ENCODE measurements at regions not wholly inside any gene's neighbourhood (a gene's known extent, or its start where the extent isn't known, plus 50 kb on each side); places are given as distances from the start of the nearest gene placed in this dataset.

- no peak for DNase-seq (ENCODE audit: low spot score)
Measured at GRCh38 chr6:92635553-92636153, 783.7 kb downstream of the EPHA7 start.

- DNase-seq (ENCODE audit: low spot score), result no peak
Measured at GRCh38 chr6:92634561-92634960, 784.8 kb downstream of the EPHA7 start.

GRCh38 chr6:92623431-92623830 is 795.9 kb downstream of the EPHA7 start:
- no peak for DNase-seq (ENCODE audit: low spot score)

- no peak for DNase-seq (ENCODE audit: low spot score)
Measured at GRCh38 chr6:92617721-92618120, 801.6 kb downstream of the EPHA7 start.

- no peak for DNase-seq (ENCODE audit: low spot score)
Measured at GRCh38 chr6:92608751-92609150, 810.6 kb downstream of the EPHA7 start.

GRCh38 chr6:92593201-92593600 is 826.2 kb downstream of the EPHA7 start:
- no peak for DNase-seq (ENCODE audit: low spot score)

- DNase-seq (ENCODE audit: low spot score), result no peak
Measured at GRCh38 chr6:92589996-92590395, 829.4 kb downstream of the EPHA7 start.

GRCh38 chr6:92588148-92588547 is 831.2 kb downstream of the EPHA7 start:
- no peak for DNase-seq (ENCODE audit: low spot score)

GRCh38 chr6:92587525-92587924 is 831.8 kb downstream of the EPHA7 start:
- no peak for DNase-seq (ENCODE audit: low spot score)

GRCh38 chr6:92586236-92586977 is 833.0 kb downstream of the EPHA7 start:
- no peak for DNase-seq (ENCODE audit: low spot score)

GRCh38 chr6:92582211-92582610 is 837.1 kb downstream of the EPHA7 start:
- DNase-seq (ENCODE audit: low spot score), result no peak

- no peak for DNase-seq (ENCODE audit: low spot score)
Measured at GRCh38 chr6:92577077-92577719, 842.2 kb downstream of the EPHA7 start.

- no peak for DNase-seq (ENCODE audit: low spot score)
Measured at GRCh38 chr6:92568541-92568940, 850.8 kb downstream of the EPHA7 start.

GRCh38 chr6:92566632-92567031 is 852.7 kb downstream of the EPHA7 start:
- DNase-seq (ENCODE audit: low spot score), result no peak

GRCh38 chr6:92564376-92564775 is 855.0 kb downstream of the EPHA7 start:
- no peak for DNase-seq (ENCODE audit: low spot score)

- no peak for DNase-seq (ENCODE audit: low spot score)
Measured at GRCh38 chr6:92559611-92560010, 859.7 kb downstream of the EPHA7 start.

- DNase-seq (ENCODE audit: low spot score), result no peak
Measured at GRCh38 chr6:92559003-92559402, 860.4 kb downstream of the EPHA7 start.

- no peak for DNase-seq (ENCODE audit: low spot score)
Measured at GRCh38 chr6:92550501-92550900, 868.9 kb downstream of the EPHA7 start.

- DNase-seq (ENCODE audit: low spot score), result no peak
Measured at GRCh38 chr6:92545861-92546260, 873.5 kb downstream of the EPHA7 start.

GRCh38 chr6:92541448-92542060 is 877.8 kb downstream of the EPHA7 start:
- DNase-seq (ENCODE audit: low spot score), result no peak

GRCh38 chr6:92538926-92539325 is 880.4 kb downstream of the EPHA7 start:
- DNase-seq (ENCODE audit: low spot score), result no peak

GRCh38 chr6:92538275-92538674 is 881.1 kb downstream of the EPHA7 start:
- no peak for DNase-seq (ENCODE audit: low spot score)

GRCh38 chr6:92534109-92534508 is 885.2 kb downstream of the EPHA7 start:
- DNase-seq (ENCODE audit: low spot score), result no peak

Data from CD4-positive, alpha-beta T cell treated with Interleukin-6 at 100 ng/mL for 8 hours (primary cell).